ENCODE measurements at regions not wholly inside any gene's neighbourhood (a gene's known extent, or its start where the extent isn't known, plus 50 kb on each side); places are given as distances from the start of the nearest gene placed in this dataset.

- no TSS peak for BruUV-seq (replicated peaks)
- POLR2A ChIA-PET (ENCODE audit: unreplicated experiment), result no interaction called here
These were observed 97.0 kb upstream of the SPRED2 start for GRCh38 chr2:65529419-65529818.

More at GRCh38 chr2:65529419-65529818, 97.0 kb upstream of the SPRED2 start:
- Histone ChIP-seq H3K9me3 (ENCODE audit: control insufficient read depth, insufficient read depth, low read length) (0 out of 2 replicates have a peak, but pooled peaks cover 2% of the 10 kb centered on the region), H4K5ac (ENCODE audit: low read depth, low read length) (no peak overlapping the region), H4K8ac (ENCODE audit: low read depth in 2 of 2, low read length in 2 of 2) (no peak overlapping the region), H3K27me3 (ENCODE audit: control insufficient read depth, insufficient read depth, low read length) (peaks cover 26% of the 10 kb centered on the region), H2AK5ac (ENCODE audit: low read depth, low read length) (no peak overlapping the region), H3K9ac (ENCODE audit: low read depth, low read length) (no peak overlapping the region), H3K14ac (replicated peaks; ENCODE audit: low read depth, low read length) (no peak overlapping the region), H3K23ac (ENCODE audit: low read depth, low read length) (no peak overlapping the region), H3K9me1 (ENCODE audit: insufficient read depth, low read length) (no peaks in the 10 kb centered on the region; the same call in 1 of the 2 replicates), H3K4me1 (ENCODE audit: control insufficient read depth, insufficient read depth, low read length) (no peaks in the 10 kb centered on the region), H3K56ac (ENCODE audit: extremely low read depth, insufficient read depth, low read length) (no peak overlapping the region), H2BK5ac (ENCODE audit: low read depth, low read length, poor library complexity, severe bottlenecking) (no peak overlapping the region), H3K27ac (ENCODE audit: insufficient read depth, low read length) (no peak overlapping the region), H2BK120ac (ENCODE audit: low read depth, low read length) (no peak overlapping the region), H3K4me3 (ENCODE audit: insufficient read depth, low read depth, low read length) (no peak overlapping the region), H2BK20ac (ENCODE audit: low read depth, low read length) (no peak overlapping the region), H2AFZ (replicated peaks; ENCODE audit: low read length, poor library complexity) (no peak overlapping the region), H3K18ac (ENCODE audit: low read depth, low read length) (no peak overlapping the region), H3K36me3 (ENCODE audit: control insufficient read depth, insufficient read depth, low read length) (no peaks in the 10 kb centered on the region), H4K20me1 (ENCODE audit: insufficient read depth, low read length) (no peaks in the 10 kb centered on the region), H2AK9ac (replicated peaks; ENCODE audit: low read depth, low read length, poor library complexity) (no peak overlapping the region), H3K4me2 (ENCODE audit: low read depth, low read length) (no peak overlapping the region), H4K91ac (ENCODE audit: insufficient read depth, low read depth, low read length) (no peak overlapping the region), H3K4ac (ENCODE audit: low read depth, low read length) (no peak overlapping the region), H3K79me1 (ENCODE audit: low read depth in 1 of 2, low read length in 2 of 2) (no peaks in the 10 kb centered on the region), H2BK15ac (ENCODE audit: low read depth, low read length) (no peak overlapping the region)
- 100% methylated on average over 1 of the region's 5 CpGs; no CpG with 5 or more reads in 1 of the 2 experiments for WGBS, 2 experiments (ENCODE audit: extremely low coverage in 2 of 2, insufficient read length in 1 of 2)
- TF ChIP-seq CEBPB (IDR thresholded peaks at IDR 0.05; ENCODE audit: low read depth, low read length) (no peak), ELK1 (IDR thresholded peaks at IDR 0.05; ENCODE audit: borderline replicate concordance, low read depth, low read length) (no peak), POLR2A (IDR thresholded peaks at IDR 0.05; ENCODE audit: low read depth, low read length) (no peak), BHLHE40 (IDR thresholded peaks at IDR 0.05; ENCODE audit: low read depth, low read length) (no peak), MAFK (IDR thresholded peaks at IDR 0.05; ENCODE audit: low read depth, low read length) (no peak), RAD21 (IDR thresholded peaks at IDR 0.05; ENCODE audit: low read length) (no peak), CTCF (conservative IDR thresholded peaks at IDR 0.05; ENCODE audit: low read depth, low read length) (no peak), SMC3 (IDR thresholded peaks at IDR 0.05; ENCODE audit: low read depth, low read length) (no peak), FOS (IDR thresholded peaks at IDR 0.05; ENCODE audit: low read depth, low read length) (no peak), RCOR1 (IDR thresholded peaks at IDR 0.05; ENCODE audit: insufficient replicate concordance, low read length) (no peak), USF2 (IDR thresholded peaks at IDR 0.05; ENCODE audit: low read depth, low read length) (no peak), NFE2L2 (IDR thresholded peaks at IDR 0.05; ENCODE audit: low read depth, low read length) (no peak), MXI1 (IDR thresholded peaks at IDR 0.05; ENCODE audit: borderline replicate concordance, low read depth, low read length) (no peak), RFX5 (IDR thresholded peaks at IDR 0.05; ENCODE audit: low read depth, low read length) (no peak), CHD1 (IDR thresholded peaks at IDR 0.05; ENCODE audit: low read depth, low read length) (no peak), MAZ (IDR thresholded peaks at IDR 0.05; ENCODE audit: borderline replicate concordance, low read depth, low read length) (no peak)
- dilution Hi-C loops (cut with HindIII; ENCODE audit: low sequenced_read_pairs, unreplicated experiment), result no loop called here
- ATAC-seq (ENCODE audit: low read depth) (no peak), DNase-seq (no peak)
- in situ Hi-C loops (cut with MboI; ENCODE audit: low sequenced_read_pairs), result no loop called here
- intact Hi-C loops (cut with micrococcal nuclease), result no loop called here
- CTCF ChIA-PET, result no interaction called here

All from IMR-90 (cell line).